ENCODE measurements at regions not wholly inside any gene's neighbourhood (a gene's known extent, or its start where the extent isn't known, plus 50 kb on each side); places are given as distances from the start of the nearest gene placed in this dataset.

GRCh38 chr3:191802671-191803070 lies 341.7 kb downstream of the PYDC2 start:
- TF ChIP-seq CTCF (IDR thresholded peaks at IDR 0.05) (no peak), POLR2A (IDR thresholded peaks at IDR 0.05) (no peak)
